ENCODE measurements at regions not wholly inside any gene's neighbourhood (a gene's known extent, or its start where the extent isn't known, plus 50 kb on each side); places are given as distances from the start of the nearest gene placed in this dataset.

GRCh38 chr9:80235752-80236151 lies 664.0 kb downstream of the TLE4 start:
- Histone ChIP-seq H3K4me2 (ENCODE audit: control insufficient read depth, insufficient read depth) (no peak overlapping the region), H3K4me3 (no peak overlapping the region), H3K27ac (ENCODE audit: control insufficient read depth, insufficient read depth) (no peak overlapping the region), H4K20me1 (ENCODE audit: control insufficient read depth, insufficient read depth) (no peaks in the 10 kb centered on the region), H3K4me1 (ENCODE audit: control insufficient read depth, insufficient read depth, low read length) (no peaks in the 10 kb centered on the region), H2AFZ (ENCODE audit: control insufficient read depth, low read depth, low read length) (no peak overlapping the region), H3K9ac (ENCODE audit: control insufficient read depth, insufficient read depth, low read length) (no peak overlapping the region), H3K36me3 (ENCODE audit: control insufficient read depth in 2 of 2, insufficient read depth in 2 of 2, low read length in 1 of 2) (no peaks in the 10 kb centered on the region), H3K27me3 (replicated peaks in 1 of 2; ENCODE audit: control insufficient read depth in 2 of 2, insufficient read depth in 2 of 2, low read length in 1 of 2) (no peaks in the 10 kb centered on the region), H3K9me3 (replicated peaks; ENCODE audit: control insufficient read depth, insufficient read depth, low read length) (no peaks in the 10 kb centered on the region; the same call in 2 of the 3 replicates), H3K79me2 (ENCODE audit: control insufficient read depth, insufficient read depth, low read length) (no peaks in the 10 kb centered on the region)
- ATAC-seq (no peak), FAIRE-seq (no peak), DNase-seq (ENCODE audit: low read depth, low spot score) (no peak)
- intact Hi-C loops (cut with micrococcal nuclease; ENCODE audit: unreplicated experiment): no loop called here
- no TSS peak for BruUV-seq (replicated peaks)
- ChIA-PET SMC1A (ENCODE audit: uncharacterized antibody, unreplicated experiment) (no interaction called here), POLR2A (no interaction called here), CTCF (no interaction called here), RAD21 (ENCODE audit: unreplicated experiment) (no interaction called here)
- WGBS (ENCODE audit: insufficient coverage, insufficient replicate concordance, low lambda C conversion rate, missing lambda C conversion rate): 67% methylated on average over 1 of the region's 1 CpG
- in situ Hi-C loops (cut with MboI): no loop called here
- TF ChIP-seq, protein P1, sequence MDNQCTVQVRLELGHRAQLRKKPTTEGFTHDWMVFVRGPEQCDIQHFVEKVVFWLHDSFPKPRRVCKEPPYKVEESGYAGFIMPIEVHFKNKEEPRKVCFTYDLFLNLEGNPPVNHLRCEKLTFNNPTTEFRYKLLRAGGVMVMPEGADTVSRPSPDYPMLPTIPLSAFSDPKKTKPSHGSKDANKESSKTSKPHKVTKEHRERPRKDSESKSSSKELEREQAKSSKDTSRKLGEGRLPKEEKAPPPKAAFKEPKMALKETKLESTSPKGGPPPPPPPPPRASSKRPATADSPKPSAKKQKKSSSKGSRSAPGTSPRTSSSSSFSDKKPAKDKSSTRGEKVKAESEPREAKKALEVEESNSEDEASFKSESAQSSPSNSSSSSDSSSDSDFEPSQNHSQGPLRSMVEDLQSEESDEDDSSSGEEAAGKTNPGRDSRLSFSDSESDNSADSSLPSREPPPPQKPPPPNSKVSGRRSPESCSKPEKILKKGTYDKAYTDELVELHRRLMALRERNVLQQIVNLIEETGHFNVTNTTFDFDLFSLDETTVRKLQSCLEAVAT (IDR thresholded peaks at IDR 0.05): no peak
- no peak for TF ChIP-seq SUPT20H (IDR thresholded peaks at IDR 0.05; ENCODE audit: borderline replicate concordance, control insufficient read depth, low read depth, low read length)
- TF ChIP-seq ZNF274 (IDR thresholded peaks at IDR 0.05; ENCODE audit: insufficient read depth, insufficient read length): no peak
- TF ChIP-seq MXI1 (IDR thresholded peaks at IDR 0.05; ENCODE audit: low read depth, low read length): no peak
- TF ChIP-seq ZSCAN29 (IDR thresholded peaks at IDR 0.05): no peak

GRCh38 chr9:80233906-80234305 lies 662.1 kb downstream of the TLE4 start:
- CTCF ChIA-PET: no interaction called here
- no peaks in the 10 kb centered on the region for H3K4me1 ChIP-seq (ENCODE audit: control insufficient read depth, insufficient read depth, low read length)
- H3K79me2 ChIP-seq (ENCODE audit: control insufficient read depth, insufficient read depth, low read length): no peaks in the 10 kb centered on the region
- H3K9ac ChIP-seq (ENCODE audit: control insufficient read depth, insufficient read depth, low read length): no peak overlapping the region
- no peaks in the 10 kb centered on the region; the same call in 2 of the 3 replicates for H3K9me3 ChIP-seq (replicated peaks; ENCODE audit: control insufficient read depth, insufficient read depth, low read length)
- no peak for DNase-seq (ENCODE audit: low read depth, low spot score)
- 0% methylated on average over 2 of the region's 2 CpGs for WGBS (ENCODE audit: insufficient coverage, insufficient replicate concordance, low lambda C conversion rate, missing lambda C conversion rate)
- H3K27me3 ChIP-seq (replicated peaks in 1 of 2; ENCODE audit: control insufficient read depth in 2 of 2, insufficient read depth in 2 of 2, low read length in 1 of 2): no peaks in the 10 kb centered on the region
- in situ Hi-C loops (cut with MboI): no loop called here
- no peak overlapping the region for H3K4me2 ChIP-seq (ENCODE audit: control insufficient read depth, insufficient read depth)
- H3K27ac ChIP-seq (ENCODE audit: control insufficient read depth, insufficient read depth): no peak overlapping the region
- SMC1A ChIA-PET (ENCODE audit: uncharacterized antibody, unreplicated experiment): no interaction called here
- no peaks in the 10 kb centered on the region for H3K36me3 ChIP-seq (ENCODE audit: control insufficient read depth in 2 of 2, insufficient read depth in 2 of 2, low read length in 1 of 2)
- ATAC-seq: no peak
- no peak overlapping the region for H3K4me3 ChIP-seq
- no peak for FAIRE-seq
- BruUV-seq (replicated peaks): no TSS peak
- H2AFZ ChIP-seq (ENCODE audit: control insufficient read depth, low read depth, low read length): no peak overlapping the region
- POLR2A ChIA-PET: no interaction called here
- intact Hi-C loops (cut with micrococcal nuclease; ENCODE audit: unreplicated experiment): no loop called here
- RAD21 ChIA-PET (ENCODE audit: unreplicated experiment): no interaction called here
- no peaks in the 10 kb centered on the region for H4K20me1 ChIP-seq (ENCODE audit: control insufficient read depth, insufficient read depth)
- TF ChIP-seq, protein P2, sequence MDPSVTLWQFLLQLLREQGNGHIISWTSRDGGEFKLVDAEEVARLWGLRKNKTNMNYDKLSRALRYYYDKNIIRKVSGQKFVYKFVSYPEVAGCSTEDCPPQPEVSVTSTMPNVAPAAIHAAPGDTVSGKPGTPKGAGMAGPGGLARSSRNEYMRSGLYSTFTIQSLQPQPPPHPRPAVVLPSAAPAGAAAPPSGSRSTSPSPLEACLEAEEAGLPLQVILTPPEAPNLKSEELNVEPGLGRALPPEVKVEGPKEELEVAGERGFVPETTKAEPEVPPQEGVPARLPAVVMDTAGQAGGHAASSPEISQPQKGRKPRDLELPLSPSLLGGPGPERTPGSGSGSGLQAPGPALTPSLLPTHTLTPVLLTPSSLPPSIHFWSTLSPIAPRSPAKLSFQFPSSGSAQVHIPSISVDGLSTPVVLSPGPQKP (IDR thresholded peaks at IDR 0.05; ENCODE audit: low read depth, low read length): no peak
- TF ChIP-seq, protein P3, sequence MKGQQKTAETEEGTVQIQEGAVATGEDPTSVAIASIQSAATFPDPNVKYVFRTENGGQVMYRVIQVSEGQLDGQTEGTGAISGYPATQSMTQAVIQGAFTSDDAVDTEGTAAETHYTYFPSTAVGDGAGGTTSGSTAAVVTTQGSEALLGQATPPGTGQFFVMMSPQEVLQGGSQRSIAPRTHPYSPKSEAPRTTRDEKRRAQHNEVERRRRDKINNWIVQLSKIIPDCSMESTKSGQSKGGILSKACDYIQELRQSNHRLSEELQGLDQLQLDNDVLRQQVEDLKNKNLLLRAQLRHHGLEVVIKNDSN (IDR thresholded peaks at IDR 0.05; ENCODE audit: borderline replicate concordance, extremely low read length, insufficient read depth, low read depth, low read length): no peak
- TF ChIP-seq RAD51 (IDR thresholded peaks at IDR 0.05) (no peak), IRF4 (IDR thresholded peaks at IDR 0.05; ENCODE audit: low read depth, low read length) (no peak), EGR1 (IDR thresholded peaks at IDR 0.05; ENCODE audit: borderline replicate concordance in 1 of 2, low read depth in 2 of 2, low read length in 2 of 2) (no peak), KDM1A (IDR thresholded peaks at IDR 0.05; ENCODE audit: borderline replicate concordance) (no peak), MTA2 (IDR thresholded peaks at IDR 0.05; ENCODE audit: low read depth) (no peak), NBN (IDR thresholded peaks at IDR 0.05) (no peak)

All from GM12878 (cell line).